ENCODE measurements at regions not wholly inside any gene's neighbourhood (a gene's known extent, or its start where the extent isn't known, plus 50 kb on each side); places are given as distances from the start of the nearest gene placed in this dataset.
"Not testable (repeated sequence)": the region's sequence is repeated elsewhere in the genome, so short reads cannot be mapped to it uniquely, and the experiment has no call there.

- H3K4me3 ChIP-seq (ENCODE audit: insufficient read depth, low read depth, low read length); H3K36me3 Mint-ChIP-seq (ENCODE audit: low read depth, unreplicated experiment); H3K36me3 ChIP-seq (ENCODE audit: insufficient read depth, low read length); H3K9me3 Mint-ChIP-seq (ENCODE audit: unreplicated experiment); H3K9me3 ChIP-seq (ENCODE audit: insufficient read depth, low read depth, low read length); H4K20me1 ChIP-seq (ENCODE audit: insufficient read depth, low read length); H3K27ac ChIP-seq (ENCODE audit: low read depth, low read length); H2AFZ ChIP-seq (ENCODE audit: low read depth, low read length); H3K27me3 Mint-ChIP-seq (ENCODE audit: low read depth, unreplicated experiment); H3K4me1 Mint-ChIP-seq (ENCODE audit: low read depth, unreplicated experiment); DNase-seq (ENCODE audit: low read depth); H3K4me3 Mint-ChIP-seq (ENCODE audit: unreplicated experiment); H3K4me2 ChIP-seq (ENCODE audit: low read length); H3K9ac ChIP-seq (ENCODE audit: low read length); H3K27ac Mint-ChIP-seq (ENCODE audit: unreplicated experiment); H3K79me2 ChIP-seq (ENCODE audit: insufficient read depth, low read length); FAIRE-seq; H3K27me3 ChIP-seq (ENCODE audit: insufficient read depth, low read length); H3K4me1 ChIP-seq (ENCODE audit: insufficient read depth, low read length): not testable (repeated sequence)
Measured at GRCh38 chr16:88227722-88228482, 154.9 kb upstream of the ZNF469 start.

GRCh38 chr16:88228751-88229150 lies 154.0 kb upstream of the ZNF469 start:
- H3K27ac ChIP-seq (ENCODE audit: low read depth, low read length); H3K27ac Mint-ChIP-seq (ENCODE audit: unreplicated experiment); H3K4me3 ChIP-seq (ENCODE audit: insufficient read depth, low read depth, low read length); H2AFZ ChIP-seq (ENCODE audit: low read depth, low read length); H3K9me3 ChIP-seq (ENCODE audit: insufficient read depth, low read depth, low read length); DNase-seq (ENCODE audit: low read depth); H3K4me1 Mint-ChIP-seq (ENCODE audit: low read depth, unreplicated experiment); H3K27me3 ChIP-seq (ENCODE audit: insufficient read depth, low read length); H3K4me3 Mint-ChIP-seq (ENCODE audit: unreplicated experiment); H4K20me1 ChIP-seq (ENCODE audit: insufficient read depth, low read length); H3K36me3 ChIP-seq (ENCODE audit: insufficient read depth, low read length); H3K4me1 ChIP-seq (ENCODE audit: insufficient read depth, low read length); H3K9ac ChIP-seq (ENCODE audit: low read length); H3K79me2 ChIP-seq (ENCODE audit: insufficient read depth, low read length); H3K4me2 ChIP-seq (ENCODE audit: low read length); H3K9me3 Mint-ChIP-seq (ENCODE audit: unreplicated experiment); H3K36me3 Mint-ChIP-seq (ENCODE audit: low read depth, unreplicated experiment); H3K27me3 Mint-ChIP-seq (ENCODE audit: low read depth, unreplicated experiment): not testable (repeated sequence)
- peak; percentile 47 for FAIRE-seq

- not testable (repeated sequence) for DNase-seq (ENCODE audit: low read depth); H3K9ac ChIP-seq (ENCODE audit: low read length); H3K27ac ChIP-seq (ENCODE audit: low read depth, low read length); H4K20me1 ChIP-seq (ENCODE audit: insufficient read depth, low read length); H3K27me3 Mint-ChIP-seq (ENCODE audit: low read depth, unreplicated experiment); H3K79me2 ChIP-seq (ENCODE audit: insufficient read depth, low read length); FAIRE-seq; H3K4me1 Mint-ChIP-seq (ENCODE audit: low read depth, unreplicated experiment); H3K9me3 Mint-ChIP-seq (ENCODE audit: unreplicated experiment); H3K36me3 ChIP-seq (ENCODE audit: insufficient read depth, low read length); H3K4me1 ChIP-seq (ENCODE audit: insufficient read depth, low read length); H3K27me3 ChIP-seq (ENCODE audit: insufficient read depth, low read length); H3K4me3 Mint-ChIP-seq (ENCODE audit: unreplicated experiment); H3K27ac Mint-ChIP-seq (ENCODE audit: unreplicated experiment); H3K4me3 ChIP-seq (ENCODE audit: insufficient read depth, low read depth, low read length); H2AFZ ChIP-seq (ENCODE audit: low read depth, low read length); H3K36me3 Mint-ChIP-seq (ENCODE audit: low read depth, unreplicated experiment); H3K9me3 ChIP-seq (ENCODE audit: insufficient read depth, low read depth, low read length); H3K4me2 ChIP-seq (ENCODE audit: low read length)
Measured at GRCh38 chr16:88229710-88230109, 153.0 kb upstream of the ZNF469 start.

- not testable (repeated sequence) for H3K9me3 ChIP-seq (ENCODE audit: insufficient read depth, low read depth, low read length); H2AFZ ChIP-seq (ENCODE audit: low read depth, low read length); H3K4me3 ChIP-seq (ENCODE audit: insufficient read depth, low read depth, low read length); H3K4me2 ChIP-seq (ENCODE audit: low read length); H3K27ac ChIP-seq (ENCODE audit: low read depth, low read length); H3K4me3 Mint-ChIP-seq (ENCODE audit: unreplicated experiment); DNase-seq (ENCODE audit: low read depth); H3K36me3 ChIP-seq (ENCODE audit: insufficient read depth, low read length); H3K9me3 Mint-ChIP-seq (ENCODE audit: unreplicated experiment); H4K20me1 ChIP-seq (ENCODE audit: insufficient read depth, low read length); H3K4me1 Mint-ChIP-seq (ENCODE audit: low read depth, unreplicated experiment); FAIRE-seq; H3K36me3 Mint-ChIP-seq (ENCODE audit: low read depth, unreplicated experiment); H3K9ac ChIP-seq (ENCODE audit: low read length); H3K27ac Mint-ChIP-seq (ENCODE audit: unreplicated experiment); H3K79me2 ChIP-seq (ENCODE audit: insufficient read depth, low read length); H3K27me3 Mint-ChIP-seq (ENCODE audit: low read depth, unreplicated experiment); H3K27me3 ChIP-seq (ENCODE audit: insufficient read depth, low read length)
- H3K4me1 ChIP-seq (ENCODE audit: insufficient read depth, low read length) = peaks cover 11% of the 10 kb centered on the region
Measured at GRCh38 chr16:88230276-88230966, 152.3 kb upstream of the ZNF469 start.

- not testable (repeated sequence) for H4K20me1 ChIP-seq (ENCODE audit: insufficient read depth, low read length); H3K36me3 ChIP-seq (ENCODE audit: insufficient read depth, low read length); DNase-seq (ENCODE audit: low read depth); H3K4me1 Mint-ChIP-seq (ENCODE audit: low read depth, unreplicated experiment); H3K27me3 Mint-ChIP-seq (ENCODE audit: low read depth, unreplicated experiment); H3K9ac ChIP-seq (ENCODE audit: low read length); FAIRE-seq; H3K4me2 ChIP-seq (ENCODE audit: low read length); H3K4me3 Mint-ChIP-seq (ENCODE audit: unreplicated experiment); H3K36me3 Mint-ChIP-seq (ENCODE audit: low read depth, unreplicated experiment); H3K9me3 ChIP-seq (ENCODE audit: insufficient read depth, low read depth, low read length); H3K4me3 ChIP-seq (ENCODE audit: insufficient read depth, low read depth, low read length); H3K79me2 ChIP-seq (ENCODE audit: insufficient read depth, low read length); H3K27ac Mint-ChIP-seq (ENCODE audit: unreplicated experiment); H3K27ac ChIP-seq (ENCODE audit: low read depth, low read length); H3K27me3 ChIP-seq (ENCODE audit: insufficient read depth, low read length); H2AFZ ChIP-seq (ENCODE audit: low read depth, low read length); H3K9me3 Mint-ChIP-seq (ENCODE audit: unreplicated experiment)
- peaks cover 18% of the 10 kb centered on the region for H3K4me1 ChIP-seq (ENCODE audit: insufficient read depth, low read length)
Measured at GRCh38 chr16:88230967-88231615, 151.7 kb upstream of the ZNF469 start.

GRCh38 chr16:88231839-88232238 lies 150.9 kb upstream of the ZNF469 start:
- FAIRE-seq; H2AFZ ChIP-seq (ENCODE audit: low read depth, low read length); H3K4me2 ChIP-seq (ENCODE audit: low read length); H3K79me2 ChIP-seq (ENCODE audit: insufficient read depth, low read length); DNase-seq (ENCODE audit: low read depth); H3K36me3 Mint-ChIP-seq (ENCODE audit: low read depth, unreplicated experiment); H3K9ac ChIP-seq (ENCODE audit: low read length); H3K9me3 Mint-ChIP-seq (ENCODE audit: unreplicated experiment); H3K36me3 ChIP-seq (ENCODE audit: insufficient read depth, low read length); H3K4me3 Mint-ChIP-seq (ENCODE audit: unreplicated experiment); H3K27me3 ChIP-seq (ENCODE audit: insufficient read depth, low read length); H3K9me3 ChIP-seq (ENCODE audit: insufficient read depth, low read depth, low read length); H3K4me3 ChIP-seq (ENCODE audit: insufficient read depth, low read depth, low read length); H3K27ac Mint-ChIP-seq (ENCODE audit: unreplicated experiment); H4K20me1 ChIP-seq (ENCODE audit: insufficient read depth, low read length); H3K27me3 Mint-ChIP-seq (ENCODE audit: low read depth, unreplicated experiment); H3K4me1 Mint-ChIP-seq (ENCODE audit: low read depth, unreplicated experiment); H3K27ac ChIP-seq (ENCODE audit: low read depth, low read length): not testable (repeated sequence)
- H3K4me1 ChIP-seq (ENCODE audit: insufficient read depth, low read length) = peaks cover 20% of the 10 kb centered on the region
